Activated CD4-positive, alpha-beta memory T cell treated with anti-CD3 and anti-CD28 coated beads, Interleukin-2, amount 10 ng/mL, durations not matched to agents 7 days and 5 days (primary cell): ENCODE measurements at regions not wholly inside any gene's neighbourhood (a gene's known extent, or its start where the extent isn't known, plus 50 kb on each side); places are given as distances from the start of the nearest gene placed in this dataset.
"Not testable (repeated sequence)": the region's sequence is repeated elsewhere in the genome, so short reads cannot be mapped to it uniquely, and the experiment has no call there.

Source experiments
- CTCF ChIA-PET: fragments of 350-600 bp; sonication (Branson Sonifier 250); formaldehyde crosslinking; loops from one replicate; lab custom pipeline; 2021; ENCODE audit warnings: antibody characterized with exemption, inconsistent platforms; lab: Charles Lee
- POLR2A ChIA-PET: fragments of 350-600 bp; sonication (Branson Sonifier 250); formaldehyde crosslinking; loops from one replicate; lab custom pipeline; 2021; ENCODE audit warnings: antibody characterized with exemption; lab: Charles Lee
- DNase-seq: peaks from one replicate; pipeline ENCODE4 v3.0.0-alpha.2; 2020
- H3K27ac Mint-ChIP-seq: one replicate; pipeline ENCODE4 v1.8.0; 2021; ENCODE audit warnings: mild to moderate bottlenecking, mixed read lengths
- H3K27me3 Mint-ChIP-seq: one replicate; pipeline ENCODE4 v1.8.0; 2021; ENCODE audit warnings: mixed read lengths
- H3K36me3 Mint-ChIP-seq: one replicate; pipeline ENCODE4 v1.8.0; 2021; ENCODE audit warnings: low read depth, mixed read lengths
- H3K4me1 Mint-ChIP-seq: one replicate; pipeline ENCODE4 v1.8.0; 2021; ENCODE audit warnings: mixed read lengths
- H3K4me3 Mint-ChIP-seq: one replicate; pipeline ENCODE4 v1.8.0; 2021; ENCODE audit warnings: mild to moderate bottlenecking, mixed read lengths
- H3K9me3 Mint-ChIP-seq: one replicate; pipeline ENCODE4 v1.8.0; 2021; ENCODE audit warnings: mixed read lengths

GRCh38 chr5:124522992-124523391 is 223.4 kb downstream of the ZNF608 start:
- Mint-ChIP-seq H3K27me3 (no peaks in the 10 kb centered on the region), H3K36me3 (no peaks in the 10 kb centered on the region), H3K4me3 (no peak overlapping the region), H3K9me3 (no peaks in the 10 kb centered on the region), H3K27ac (no peak overlapping the region), H3K4me1 (no peaks in the 10 kb centered on the region)
- ChIA-PET CTCF (no interaction called here), POLR2A (no interaction called here)
- no peak for DNase-seq

DNA sequence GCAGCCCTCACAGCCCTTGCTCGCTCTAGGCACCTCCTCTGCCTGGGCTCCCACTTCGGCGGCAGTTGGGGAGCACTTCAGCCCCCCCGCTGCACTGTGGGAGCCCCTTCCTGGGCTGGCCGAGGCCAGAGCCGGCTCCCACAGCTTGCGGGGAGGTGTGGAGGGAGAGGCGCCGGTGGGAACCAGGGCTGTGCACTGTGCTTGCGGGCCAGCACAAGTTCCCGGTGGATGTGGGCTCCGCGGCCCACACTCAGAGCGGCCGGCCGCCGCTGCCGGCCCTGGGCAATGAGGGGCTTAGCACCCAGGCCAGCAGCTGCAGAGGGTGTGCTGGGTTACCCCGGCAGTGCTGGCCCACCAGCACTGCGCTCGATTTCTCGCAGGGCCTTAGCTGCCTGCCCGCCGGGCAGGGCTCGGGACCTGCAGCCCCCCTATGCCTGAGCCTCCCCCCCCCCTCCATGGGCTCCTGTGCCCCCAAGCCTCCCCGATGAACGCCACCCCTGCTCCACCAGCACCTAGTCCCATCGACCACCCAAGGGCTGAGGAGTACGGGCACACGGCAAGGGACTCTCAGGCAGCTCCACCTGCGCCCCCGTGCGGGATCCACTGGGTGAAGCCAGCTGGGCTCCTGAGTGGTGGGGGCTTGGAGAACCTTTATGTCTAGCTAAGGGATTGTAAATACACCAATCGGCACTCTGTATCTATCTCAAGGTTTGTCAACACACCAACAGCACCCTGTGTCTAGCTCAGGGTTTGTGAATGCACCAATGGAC is 224.8 kb downstream of the ZNF608 start:
- Mint-ChIP-seq H3K36me3 (no peaks in the 10 kb centered on the region), H3K27me3 (no peaks in the 10 kb centered on the region), H3K4me3 (no peak overlapping the region), H3K4me1 (no peaks in the 10 kb centered on the region), H3K9me3 (no peaks in the 10 kb centered on the region), H3K27ac (no peak overlapping the region)
- no peak for DNase-seq
- POLR2A ChIA-PET = no interaction called here
- CTCF ChIA-PET = no interaction called here

- Mint-ChIP-seq H3K27me3 (no peaks in the 10 kb centered on the region), H3K4me1 (no peaks in the 10 kb centered on the region), H3K27ac (no peak overlapping the region), H3K36me3 (no peaks in the 10 kb centered on the region), H3K9me3 (no peaks in the 10 kb centered on the region), H3K4me3 (no peak overlapping the region)
- ChIA-PET POLR2A (no interaction called here), CTCF (no interaction called here)
- no peak for DNase-seq
Measured at GRCh38 chr5:124519396-124519795, 227.0 kb downstream of the ZNF608 start.

DNA sequence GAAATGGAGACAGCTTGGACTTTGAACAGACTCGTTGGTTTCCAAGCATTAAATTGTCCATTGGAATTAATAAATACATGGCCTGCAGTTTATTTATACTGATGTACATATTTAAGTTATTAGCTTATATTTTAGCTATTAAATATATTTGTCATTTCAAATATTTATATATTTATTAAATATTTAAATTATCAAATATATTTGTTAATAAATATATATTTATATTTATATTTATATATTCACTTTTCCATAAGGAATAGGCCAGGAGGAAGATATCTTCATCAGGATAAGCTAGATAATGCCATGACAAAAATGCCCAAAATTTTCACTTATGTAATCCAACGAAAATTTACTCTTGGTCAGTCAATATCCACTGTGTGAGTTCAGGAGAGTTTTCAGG is 229.9 kb downstream of the ZNF608 start:
- ChIA-PET POLR2A (no interaction called here), CTCF (no interaction called here)
- no peaks in the 10 kb centered on the region for H3K27me3 Mint-ChIP-seq
- no peaks in the 10 kb centered on the region for H3K36me3 Mint-ChIP-seq
- no peak overlapping the region for H3K27ac Mint-ChIP-seq
- no peaks in the 10 kb centered on the region for H3K4me1 Mint-ChIP-seq
- H3K9me3 Mint-ChIP-seq = no peaks in the 10 kb centered on the region
- no peak for DNase-seq
- no peak overlapping the region for H3K4me3 Mint-ChIP-seq

DNA sequence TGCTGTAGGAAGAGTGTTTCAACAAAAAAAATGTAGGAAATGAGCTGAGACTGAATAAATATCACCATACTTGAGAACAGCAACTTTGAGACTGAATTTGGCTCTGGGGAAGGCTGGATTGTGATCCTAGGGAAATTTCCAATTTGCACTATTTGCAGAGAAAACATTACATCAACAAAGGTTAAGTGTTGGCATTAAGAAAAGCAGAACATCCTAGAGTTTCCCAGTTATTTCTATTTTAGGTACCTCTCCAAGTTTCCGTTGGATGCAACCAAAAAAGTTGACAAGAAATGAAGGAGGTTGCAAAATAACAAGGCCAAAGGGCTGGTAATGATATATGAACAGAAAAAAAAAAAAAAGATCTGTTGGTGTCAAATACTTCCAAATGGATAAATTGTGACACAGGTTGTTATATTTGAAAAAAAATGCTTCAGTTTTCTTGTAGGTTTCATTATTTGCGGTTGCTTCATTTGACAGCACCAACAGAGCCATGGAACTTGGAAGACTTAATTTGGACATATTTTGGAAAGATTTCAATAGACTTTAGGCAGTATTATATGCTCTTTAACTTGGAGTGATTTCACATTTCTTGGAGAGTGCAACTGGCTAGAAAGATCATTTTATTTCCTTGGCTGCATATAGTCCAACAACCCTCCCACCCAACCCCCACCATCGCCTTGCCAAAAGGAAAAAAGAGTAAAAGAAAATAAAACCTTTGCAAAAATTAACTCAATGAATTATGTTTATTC is 230.8 kb downstream of the ZNF608 start:
- ChIA-PET CTCF (no interaction called here), POLR2A (no interaction called here)
- Mint-ChIP-seq H3K4me1 (no peaks in the 10 kb centered on the region), H3K27ac (no peak overlapping the region), H3K36me3 (no peaks in the 10 kb centered on the region), H3K9me3 (no peaks in the 10 kb centered on the region), H3K4me3 (no peak overlapping the region), H3K27me3 (no peaks in the 10 kb centered on the region)
- DNase-seq = no peak

GRCh38 chr5:124514956-124515355 is 231.5 kb downstream of the ZNF608 start:
- POLR2A ChIA-PET = no interaction called here
- Mint-ChIP-seq H3K4me1 (no peaks in the 10 kb centered on the region), H3K9me3 (no peaks in the 10 kb centered on the region), H3K4me3 (no peak overlapping the region), H3K27ac (no peak overlapping the region), H3K36me3 (no peaks in the 10 kb centered on the region), H3K27me3 (no peaks in the 10 kb centered on the region)
- CTCF ChIA-PET = no interaction called here
- DNase-seq = no peak

GRCh38 chr5:124512952-124513632 is 233.3 kb downstream of the ZNF608 start:
- H3K4me3 Mint-ChIP-seq = no peak overlapping the region
- H3K4me1 Mint-ChIP-seq = no peaks in the 10 kb centered on the region
- no peaks in the 10 kb centered on the region for H3K9me3 Mint-ChIP-seq
- no peak for DNase-seq
- H3K27me3 Mint-ChIP-seq = no peaks in the 10 kb centered on the region
- ChIA-PET POLR2A (no interaction called here), CTCF (no interaction called here)
- no peaks in the 10 kb centered on the region for H3K36me3 Mint-ChIP-seq
- H3K27ac Mint-ChIP-seq = no peak overlapping the region

DNA sequence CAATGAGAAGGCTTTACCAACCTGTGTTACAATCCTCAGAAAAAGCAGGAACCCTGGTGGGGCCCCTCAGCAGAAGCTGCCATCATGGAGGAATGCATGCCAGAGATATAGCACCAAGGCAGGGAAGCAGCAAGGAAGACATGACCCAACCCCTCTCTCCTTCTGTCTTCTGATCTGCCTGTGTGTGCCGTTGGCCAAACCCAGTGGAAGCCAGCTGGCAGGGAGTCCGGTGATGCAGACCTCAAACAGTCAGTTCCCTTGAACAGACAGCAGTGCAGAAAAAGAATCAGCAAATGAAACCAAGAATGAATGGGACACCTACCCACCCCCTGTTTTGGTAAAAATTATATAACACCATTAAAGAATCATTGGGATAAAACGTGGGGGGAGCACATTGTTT is 234.2 kb downstream of the ZNF608 start:
- no peaks in the 10 kb centered on the region for H3K36me3 Mint-ChIP-seq
- POLR2A ChIA-PET = no interaction called here
- H3K27me3 Mint-ChIP-seq = no peaks in the 10 kb centered on the region
- H3K4me1 Mint-ChIP-seq = no peaks in the 10 kb centered on the region
- CTCF ChIA-PET = no interaction called here
- DNase-seq = no peak
- H3K27ac Mint-ChIP-seq = no peak overlapping the region
- H3K4me3 Mint-ChIP-seq = no peak overlapping the region
- H3K9me3 Mint-ChIP-seq = no peaks in the 10 kb centered on the region

GRCh38 chr5:124511791-124512190 is 234.6 kb downstream of the ZNF608 start:
- Mint-ChIP-seq H3K9me3 (no peaks in the 10 kb centered on the region), H3K36me3 (no peaks in the 10 kb centered on the region), H3K4me3 (no peak overlapping the region), H3K4me1 (no peaks in the 10 kb centered on the region), H3K27me3 (no peaks in the 10 kb centered on the region), H3K27ac (no peak overlapping the region)
- CTCF ChIA-PET = no interaction called here
- POLR2A ChIA-PET = no interaction called here
- no peak for DNase-seq

GRCh38 chr5:124507688-124508087 is 238.8 kb downstream of the ZNF608 start:
- no peaks in the 10 kb centered on the region for H3K27me3 Mint-ChIP-seq
- no peak for DNase-seq
- no peak overlapping the region for H3K4me3 Mint-ChIP-seq
- CTCF ChIA-PET = no interaction called here
- H3K4me1 Mint-ChIP-seq = no peaks in the 10 kb centered on the region
- no peak overlapping the region for H3K27ac Mint-ChIP-seq
- H3K36me3 Mint-ChIP-seq = no peaks in the 10 kb centered on the region
- no peaks in the 10 kb centered on the region for H3K9me3 Mint-ChIP-seq
- POLR2A ChIA-PET = no interaction called here

DNA sequence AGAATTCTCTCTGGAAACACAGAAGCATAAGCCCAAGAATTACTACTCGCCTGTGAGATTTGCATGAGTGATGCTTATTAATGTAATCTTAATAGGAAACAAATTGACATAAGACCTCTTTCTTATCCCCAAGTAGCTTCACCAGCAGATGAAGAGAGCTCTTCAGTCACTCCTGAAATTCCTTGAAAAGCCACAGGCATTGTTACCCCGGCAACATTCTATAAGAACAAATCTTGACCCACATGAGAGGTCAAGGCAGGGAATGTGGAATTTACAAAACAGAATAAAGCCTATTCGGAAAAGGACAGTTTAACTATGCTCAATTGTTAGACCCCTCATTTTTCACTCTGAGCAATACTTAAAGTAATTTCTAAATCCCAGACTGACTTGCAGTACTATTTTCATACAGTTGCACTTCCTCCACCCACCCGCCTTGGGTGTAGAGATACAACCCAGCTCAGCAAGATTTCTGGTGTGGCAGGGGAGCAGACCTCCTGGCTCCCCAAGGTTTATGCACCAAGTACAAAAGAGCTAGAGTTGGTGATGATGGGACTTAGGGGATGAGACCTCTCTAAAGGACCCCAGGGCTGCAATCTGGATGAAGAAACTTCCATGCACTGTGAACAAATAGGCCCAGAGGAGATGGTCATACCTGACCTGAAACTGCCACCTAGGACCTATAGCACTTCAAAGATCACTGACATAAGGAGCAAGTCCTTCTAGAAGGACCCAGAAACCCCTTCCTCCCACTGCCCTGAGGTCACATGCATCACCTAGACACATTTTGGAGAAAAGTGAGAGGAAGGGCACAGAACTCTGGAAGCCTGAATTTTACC is 242.1 kb downstream of the ZNF608 start:
- H3K27ac Mint-ChIP-seq = no peak overlapping the region
- H3K4me3 Mint-ChIP-seq = no peak overlapping the region
- H3K27me3 Mint-ChIP-seq = no peaks in the 10 kb centered on the region
- peaks cover 2% of the 10 kb centered on the region for H3K9me3 Mint-ChIP-seq
- no peak for DNase-seq
- ChIA-PET POLR2A (no interaction called here), CTCF (no interaction called here)
- H3K36me3 Mint-ChIP-seq = no peaks in the 10 kb centered on the region
- H3K4me1 Mint-ChIP-seq = no peaks in the 10 kb centered on the region

DNA sequence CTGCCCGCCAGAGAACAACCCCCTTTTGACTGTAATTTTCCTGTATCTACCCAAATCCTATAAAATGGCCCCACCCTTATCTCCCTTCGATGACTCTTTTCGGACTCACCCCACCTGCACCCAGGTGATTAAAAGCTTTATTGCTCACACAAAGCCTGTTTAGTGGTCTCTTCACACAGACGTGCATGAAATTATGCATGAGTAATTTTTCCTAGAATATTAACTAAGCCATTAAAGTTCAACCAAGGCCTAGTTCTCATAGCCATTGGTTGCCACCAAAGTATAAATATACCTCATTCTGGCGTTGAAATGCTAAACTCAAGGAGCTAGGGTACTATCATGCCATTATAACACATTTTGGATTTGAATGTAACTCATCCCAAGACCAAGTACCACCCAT is 243.9 kb downstream of the ZNF608 start:
- POLR2A ChIA-PET = no interaction called here
- no peak for DNase-seq
- CTCF ChIA-PET = no interaction called here
- no peak overlapping the region for H3K4me3 Mint-ChIP-seq
- no peaks in the 10 kb centered on the region for H3K36me3 Mint-ChIP-seq
- H3K9me3 Mint-ChIP-seq = peaks cover 2% of the 10 kb centered on the region
- H3K27me3 Mint-ChIP-seq = no peaks in the 10 kb centered on the region
- H3K27ac Mint-ChIP-seq = no peak overlapping the region
- no peaks in the 10 kb centered on the region for H3K4me1 Mint-ChIP-seq

- H3K27ac Mint-ChIP-seq, H3K4me3 Mint-ChIP-seq, H3K27me3 Mint-ChIP-seq, H3K9me3 Mint-ChIP-seq, H3K36me3 Mint-ChIP-seq, DNase-seq, POLR2A ChIA-PET, CTCF ChIA-PET, H3K4me1 Mint-ChIP-seq: not testable (repeated sequence)
Measured at GRCh38 chr5:124499818-124500217, 246.6 kb downstream of the ZNF608 start.
